Stimulated activated naive B cell treated with anti-CD40 and anti-IgM and Interleukin-4, amounts not matched to agents 10 μg/mL and 1 μg/mL and 100 μg/mL, for 72 hours (primary cell): ENCODE measurements at regions not wholly inside any gene's neighbourhood (a gene's known extent, or its start where the extent isn't known, plus 50 kb on each side); places are given as distances from the start of the nearest gene placed in this dataset.

Experiments used
- ATAC-seq, 2 donors: fragments of 150-1000 bp; cut with Tn5 transposase; replicated peaks; 2 replicates each; pipeline ENCODE4 v1.10.0; 2021; ENCODE audit warnings: moderate library complexity in 1 of 2
- DNase-seq: peaks from one replicate; pipeline ENCODE4 v3.0.0; 2021
- H3K27ac Mint-ChIP-seq: one replicate; pipeline ENCODE4 v1.8.0; 2022; ENCODE audit warnings: mild to moderate bottlenecking, mixed read lengths
- H3K27me3 Mint-ChIP-seq, 2 donors: one replicate each; pipeline ENCODE4 v1.8.0; 2022; ENCODE audit warnings: mixed read lengths in 2 of 2
- H3K36me3 Mint-ChIP-seq, 2 donors: one replicate each; pipeline ENCODE4 v1.8.0; 2022; ENCODE audit warnings: mixed read lengths in 2 of 2, mild to moderate bottlenecking in 1 of 2
- H3K4me1 Mint-ChIP-seq, 2 donors: one replicate each; pipeline ENCODE4 v1.8.0; 2022; ENCODE audit warnings: mixed read lengths in 2 of 2, mild to moderate bottlenecking in 1 of 2
- H3K4me3 Mint-ChIP-seq, 2 donors: one replicate each; pipeline ENCODE4 v1.8.0; 2022; ENCODE audit warnings: mild to moderate bottlenecking in 2 of 2, mixed read lengths in 2 of 2, moderate library complexity in 1 of 2
- H3K9me3 Mint-ChIP-seq, 2 donors: one replicate each; pipeline ENCODE4 v1.8.0; 2022; ENCODE audit warnings: mixed read lengths in 2 of 2, mild to moderate bottlenecking in 1 of 2

GRCh38 chr7:96426027-96426426 is 104.1 kb upstream of the SLC25A13 start:
- H3K27me3 Mint-ChIP-seq, result no peaks in the 10 kb centered on the region
- no peaks in the 10 kb centered on the region for H3K36me3 Mint-ChIP-seq
- no peaks in the 10 kb centered on the region for H3K9me3 Mint-ChIP-seq
- no peak overlapping the region for H3K27ac Mint-ChIP-seq
- ATAC-seq (no peak), DNase-seq (no peak)
- H3K4me3 Mint-ChIP-seq, result no peak overlapping the region
- H3K4me1 Mint-ChIP-seq, result no peaks in the 10 kb centered on the region

- DNase-seq (no peak), ATAC-seq (no peak)
- no peaks in the 10 kb centered on the region for H3K27me3 Mint-ChIP-seq
- no peaks in the 10 kb centered on the region for H3K36me3 Mint-ChIP-seq
- H3K9me3 Mint-ChIP-seq, result no peaks in the 10 kb centered on the region
- H3K27ac Mint-ChIP-seq, result no peak overlapping the region
- no peaks in the 10 kb centered on the region for H3K4me1 Mint-ChIP-seq
- H3K4me3 Mint-ChIP-seq, result no peak overlapping the region
Measured at GRCh38 chr7:96424411-96424810, 102.5 kb upstream of the SLC25A13 start.

- Mint-ChIP-seq H3K27me3 (no peaks in the 10 kb centered on the region), H3K4me3 (no peak overlapping the region), H3K27ac (no peak overlapping the region), H3K4me1 (no peaks in the 10 kb centered on the region), H3K36me3 (no peaks in the 10 kb centered on the region), H3K9me3 (no peaks in the 10 kb centered on the region)
- DNase-seq, result no peak
- no peak for ATAC-seq
Measured at GRCh38 chr7:96422388-96422787, 100.5 kb upstream of the SLC25A13 start.

GRCh38 chr7:96418581-96418980 is 96.7 kb upstream of the SLC25A13 start:
- ATAC-seq, result no peak
- DNase-seq, result no peak
- H3K4me1 Mint-ChIP-seq, result peaks cover 0 to 2% of the 10 kb centered on the region in 2 donors
- no peaks in the 10 kb centered on the region for H3K27me3 Mint-ChIP-seq
- no peaks in the 10 kb centered on the region for H3K36me3 Mint-ChIP-seq
- no peak overlapping the region for H3K27ac Mint-ChIP-seq
- H3K9me3 Mint-ChIP-seq, result no peaks in the 10 kb centered on the region
- H3K4me3 Mint-ChIP-seq, result no peak overlapping the region

GRCh38 chr7:96417784-96418183 is 95.9 kb upstream of the SLC25A13 start:
- no peaks in the 10 kb centered on the region for H3K9me3 Mint-ChIP-seq
- no peak overlapping the region for H3K4me3 Mint-ChIP-seq
- no peak for DNase-seq
- no peak for ATAC-seq
- no peak overlapping the region for H3K27ac Mint-ChIP-seq
- H3K36me3 Mint-ChIP-seq, result no peaks in the 10 kb centered on the region
- no peaks in the 10 kb centered on the region for H3K27me3 Mint-ChIP-seq
- peaks cover 0 to 2% of the 10 kb centered on the region in 2 donors for H3K4me1 Mint-ChIP-seq

GRCh38 chr7:96416599-96416998 is 94.7 kb upstream of the SLC25A13 start:
- no peak overlapping the region for H3K4me3 Mint-ChIP-seq
- H3K36me3 Mint-ChIP-seq, result no peaks in the 10 kb centered on the region
- no peak overlapping the region for H3K27ac Mint-ChIP-seq
- DNase-seq (no peak), ATAC-seq (no peak)
- H3K27me3 Mint-ChIP-seq, result no peaks in the 10 kb centered on the region
- peaks cover 0 to 2% of the 10 kb centered on the region in 2 donors for H3K4me1 Mint-ChIP-seq
- no peaks in the 10 kb centered on the region for H3K9me3 Mint-ChIP-seq

- Mint-ChIP-seq H3K27ac (no peak overlapping the region), H3K9me3 (no peaks in the 10 kb centered on the region), H3K4me1 (peaks cover 0 to 2% of the 10 kb centered on the region in 2 donors), H3K27me3 (no peaks in the 10 kb centered on the region), H3K4me3 (no peak overlapping the region), H3K36me3 (no peaks in the 10 kb centered on the region)
- no peak for ATAC-seq
- no peak for DNase-seq
Measured at GRCh38 chr7:96416116-96416515, 94.2 kb upstream of the SLC25A13 start.

- Mint-ChIP-seq H3K4me3 (no peak overlapping the region), H3K4me1 (peaks cover 0 to 2% of the 10 kb centered on the region in 2 donors), H3K27me3 (no peaks in the 10 kb centered on the region), H3K27ac (no peak overlapping the region), H3K9me3 (no peaks in the 10 kb centered on the region), H3K36me3 (no peaks in the 10 kb centered on the region)
- no peak for ATAC-seq
- no peak for DNase-seq
Measured at GRCh38 chr7:96415293-96415940, 93.5 kb upstream of the SLC25A13 start.

GRCh38 chr7:96414931-96415292 is 93.0 kb upstream of the SLC25A13 start:
- ATAC-seq (peak; percentile 64 to 75), DNase-seq (no peak)
- H3K27ac Mint-ChIP-seq, result no peak overlapping the region

GRCh38 chr7:96410126-96410839 is 88.4 kb upstream of the SLC25A13 start:
- peaks cover 0 to 6% of the 10 kb centered on the region in 2 donors for H3K27me3 Mint-ChIP-seq
- H3K27ac Mint-ChIP-seq, result no peak overlapping the region
- H3K36me3 Mint-ChIP-seq, result no peaks in the 10 kb centered on the region
- H3K4me3 Mint-ChIP-seq, result no peak overlapping the region
- no peaks in the 10 kb centered on the region for H3K9me3 Mint-ChIP-seq
- DNase-seq (no peak), ATAC-seq (no peak)
- H3K4me1 Mint-ChIP-seq, result peaks cover 0 to 2% of the 10 kb centered on the region in 2 donors

More at GRCh38 chr7:96414931-96415292, 93.0 kb upstream of the SLC25A13 start:
- no peaks in the 10 kb centered on the region for H3K36me3 Mint-ChIP-seq
- no peaks in the 10 kb centered on the region for H3K27me3 Mint-ChIP-seq
- H3K4me1 Mint-ChIP-seq, result peaks cover 0 to 2% of the 10 kb centered on the region in 2 donors
- no peaks in the 10 kb centered on the region for H3K9me3 Mint-ChIP-seq
- H3K4me3 Mint-ChIP-seq, result no peak overlapping the region

GRCh38 chr7:96408881-96409280 is 87.0 kb upstream of the SLC25A13 start:
- no peak for ATAC-seq
- H3K4me3 Mint-ChIP-seq, result no peak overlapping the region
- no peak for DNase-seq
- H3K27ac Mint-ChIP-seq, result no peak overlapping the region
- H3K9me3 Mint-ChIP-seq, result peaks cover 0 to 2% of the 10 kb centered on the region in 2 donors
- H3K4me1 Mint-ChIP-seq, result no peaks in the 10 kb centered on the region
- H3K27me3 Mint-ChIP-seq, result peaks cover 5 to 6% of the 10 kb centered on the region in 2 donors
- H3K36me3 Mint-ChIP-seq, result no peaks in the 10 kb centered on the region

- H3K36me3 Mint-ChIP-seq, result no peaks in the 10 kb centered on the region
- no peak for ATAC-seq
- peaks cover 0 to 2% of the 10 kb centered on the region in 2 donors for H3K9me3 Mint-ChIP-seq
- no peak for DNase-seq
- H3K27ac Mint-ChIP-seq, result no peak overlapping the region
- H3K4me3 Mint-ChIP-seq, result no peak overlapping the region
- peaks cover 6 to 8% of the 10 kb centered on the region in 2 donors for H3K27me3 Mint-ChIP-seq
- no peaks in the 10 kb centered on the region for H3K4me1 Mint-ChIP-seq
Measured at GRCh38 chr7:96407427-96407826, 85.5 kb upstream of the SLC25A13 start.

- ATAC-seq, result no peak
- H3K27me3 Mint-ChIP-seq, result peaks cover 6 to 15% of the 10 kb centered on the region in 2 donors
- DNase-seq, result no peak
- peaks cover 0 to 2% of the 10 kb centered on the region in 2 donors for H3K9me3 Mint-ChIP-seq
- H3K4me3 Mint-ChIP-seq, result no peak overlapping the region
- no peak overlapping the region for H3K27ac Mint-ChIP-seq
- H3K36me3 Mint-ChIP-seq, result no peaks in the 10 kb centered on the region
- H3K4me1 Mint-ChIP-seq, result no peaks in the 10 kb centered on the region
Measured at GRCh38 chr7:96402913-96403312, 81.0 kb upstream of the SLC25A13 start.

GRCh38 chr7:96401200-96401599 is 79.3 kb upstream of the SLC25A13 start:
- H3K27ac Mint-ChIP-seq, result no peak overlapping the region
- no peak overlapping the region for H3K4me3 Mint-ChIP-seq
- H3K36me3 Mint-ChIP-seq, result no peaks in the 10 kb centered on the region
- H3K4me1 Mint-ChIP-seq, result no peaks in the 10 kb centered on the region
- H3K27me3 Mint-ChIP-seq, result peaks cover 0 to 15% of the 10 kb centered on the region in 2 donors
- ATAC-seq (no peak), DNase-seq (no peak)
- H3K9me3 Mint-ChIP-seq, result peaks cover 0 to 2% of the 10 kb centered on the region in 2 donors

GRCh38 chr7:96400518-96400917 is 78.6 kb upstream of the SLC25A13 start:
- Mint-ChIP-seq H3K27me3 (peaks cover 0 to 15% of the 10 kb centered on the region in 2 donors), H3K27ac (no peak overlapping the region), H3K9me3 (peaks cover 0 to 2% of the 10 kb centered on the region in 2 donors), H3K36me3 (no peaks in the 10 kb centered on the region), H3K4me1 (no peaks in the 10 kb centered on the region), H3K4me3 (no peak overlapping the region)
- no peak for ATAC-seq
- no peak for DNase-seq
